Trophoblast cell (in vitro differentiated cells and primary cell): ENCODE measurements at regions not wholly inside any gene's neighbourhood (a gene's known extent, or its start where the extent isn't known, plus 50 kb on each side); places are given as distances from the start of the nearest gene placed in this dataset.
"Not testable (repeated sequence)": the region's sequence is repeated elsewhere in the genome, so short reads cannot be mapped to it uniquely, and the experiment has no call there.

Source experiments
- DNase-seq, 2 donors: peaks; one replicate each; pipeline ENCODE4 v3.0.0-alpha.2; 2016
- H2AFZ ChIP-seq: 2 replicates; pipeline ENCODE4 v1.6.1; 2013; ENCODE audit warnings: low read length, moderate library complexity, mild to moderate bottlenecking; ENCODE audit not compliant: insufficient read depth, poor library complexity
- H2AK5ac ChIP-seq: 2 replicates; pipeline ENCODE4 v1.6.1; 2013; ENCODE audit warnings: mild to moderate bottlenecking, low read length
- H2BK120ac ChIP-seq: 2 replicates; pipeline ENCODE4 v1.6.1; 2013; ENCODE audit warnings: low read length, mild to moderate bottlenecking, moderate library complexity; ENCODE audit not compliant: insufficient read depth, poor library complexity
- H2BK12ac ChIP-seq: 2 replicates; pipeline ENCODE4 v1.6.1; 2013; ENCODE audit warnings: mild to moderate bottlenecking, low read length, moderate library complexity
- H2BK5ac ChIP-seq: 2 replicates; pipeline ENCODE4 v1.6.1; 2013; ENCODE audit warnings: low read length, low read depth, moderate library complexity, mild to moderate bottlenecking; ENCODE audit not compliant: poor library complexity
- H3K14ac ChIP-seq: 2 replicates; pipeline ENCODE4 v1.6.1; 2013; ENCODE audit warnings: mild to moderate bottlenecking, low read length
- H3K18ac ChIP-seq: 2 replicates; pipeline ENCODE4 v1.6.1; 2013; ENCODE audit warnings: mild to moderate bottlenecking, low read length
- H3K23ac ChIP-seq: 2 replicates; pipeline ENCODE4 v1.6.1; 2013; ENCODE audit warnings: low read length
- H3K27ac ChIP-seq: 2 replicates; pipeline ENCODE4 v1.5.1; 2013; ENCODE audit warnings: low read depth, mild to moderate bottlenecking, inconsistent platforms, low read length, moderate library complexity
- H3K27me3 ChIP-seq: 2 replicates; pipeline ENCODE4 v1.6.1; 2013; ENCODE audit warnings: inconsistent platforms, mild to moderate bottlenecking, low read length, moderate library complexity; ENCODE audit not compliant: insufficient read depth
- H3K36me3 ChIP-seq, 2 experiments: 1 replicate in 1 of 2; 2 replicates in 1 of 2; pipeline ENCODE4 v1.6.1; 2013; ENCODE audit warnings: low read length in 2 of 2, mild to moderate bottlenecking in 2 of 2, moderate library complexity in 1 of 2; ENCODE audit not compliant: insufficient read depth in 2 of 2, control insufficient read depth in 1 of 2
- H3K4ac ChIP-seq: 2 replicates; pipeline ENCODE4 v1.6.1; 2013; ENCODE audit warnings: low read depth, mild to moderate bottlenecking, low read length, moderate library complexity
- H3K4me1 ChIP-seq, 2 experiments: 1 replicate in 1 of 2; 2 replicates in 1 of 2; pipeline ENCODE4 v1.6.1; 2013; ENCODE audit warnings: low read length in 2 of 2, mild to moderate bottlenecking in 2 of 2, moderate library complexity in 1 of 2; ENCODE audit not compliant: insufficient read depth in 2 of 2, control insufficient read depth in 1 of 2
- H3K4me2 ChIP-seq: 2 replicates; pipeline ENCODE4 v1.6.1; 2013; ENCODE audit warnings: inconsistent platforms, mild to moderate bottlenecking, low read length, moderate library complexity
- H3K4me3 ChIP-seq: 2 replicates; pipeline ENCODE4 v1.5.1; 2013; ENCODE audit warnings: mild to moderate bottlenecking, low read depth, low read length, inconsistent platforms
- H3K79me1 ChIP-seq: one replicate; pipeline ENCODE4 v1.6.1; 2013; ENCODE audit warnings: low read length
- H3K79me2 ChIP-seq: 2 replicates; pipeline ENCODE4 v1.6.1; 2013; ENCODE audit warnings: low read length, mild to moderate bottlenecking; ENCODE audit not compliant: control insufficient read depth, insufficient read depth, poor library complexity
- H3K9ac ChIP-seq: 2 replicates; pipeline ENCODE4 v1.6.1; 2013; ENCODE audit warnings: mild to moderate bottlenecking, low read length
- H3K9me3 ChIP-seq: 2 replicates; pipeline ENCODE4 v1.6.1; 2013; ENCODE audit warnings: low read depth, mild to moderate bottlenecking, control low read depth, inconsistent platforms, low read length; ENCODE audit not compliant: insufficient read depth
- H4K12ac ChIP-seq: 2 replicates; pipeline ENCODE4 v1.6.1; 2013; ENCODE audit warnings: low read depth, mild to moderate bottlenecking, low read length, moderate library complexity
- H4K8ac ChIP-seq: 2 replicates; pipeline ENCODE4 v1.6.1; 2013; ENCODE audit warnings: low read depth, mild to moderate bottlenecking, low read length, moderate library complexity
- H4K91ac ChIP-seq: one replicate; pipeline ENCODE4 v1.6.1; 2013; ENCODE audit warnings: low read depth, mild to moderate bottlenecking, low read length, moderate library complexity
- WGBS: extraction: QIAGEN DNeasy Blood & Tissue Kit; methylation state at CpG from one replicate; pipeline ENCODE4 v1.1.7; 2013; ENCODE audit warnings: missing lambda C conversion rate; ENCODE audit not compliant: insufficient read length, insufficient coverage; ENCODE audit errors: extremely low coverage; 5-methylcytosine and 5-hydroxymethylcytosine counted together

- no peak overlapping the region for H2BK120ac ChIP-seq
- no peak overlapping the region for H3K18ac ChIP-seq
- no peak overlapping the region for H2AK5ac ChIP-seq
- no peaks in the 10 kb centered on the region for H3K27me3 ChIP-seq
- no peak overlapping the region for H2AFZ ChIP-seq
- no peak overlapping the region for H3K14ac ChIP-seq
- H2BK12ac ChIP-seq = no peak overlapping the region
- no peak overlapping the region for H4K8ac ChIP-seq
- H4K12ac ChIP-seq = no peak overlapping the region
- H3K4me2 ChIP-seq = no peak overlapping the region
- no peak for DNase-seq
- no CpG with 5 or more reads among the region's 13 CpGs for WGBS
- H3K4me1 ChIP-seq = no peaks in the 10 kb centered on the region
- H4K91ac ChIP-seq = no peak overlapping the region
- H3K9me3 ChIP-seq = no peaks in the 10 kb centered on the region
- H2BK5ac ChIP-seq = no peak overlapping the region
- H3K79me1 ChIP-seq = no peaks in the 10 kb centered on the region
- no peak overlapping the region for H3K4me3 ChIP-seq
- no peaks in the 10 kb centered on the region for H3K36me3 ChIP-seq
- no peak overlapping the region for H3K23ac ChIP-seq
- H3K9ac ChIP-seq = no peak overlapping the region
- no peaks in the 10 kb centered on the region for H3K79me2 ChIP-seq
- no peak overlapping the region for H3K27ac ChIP-seq
- no peak overlapping the region for H3K4ac ChIP-seq
Measured at GRCh38 chr17:20733923-20734322, 154.4 kb downstream of the CDRT15L2 start.

- WGBS = no CpG with 5 or more reads among the region's 3 CpGs
- Histone ChIP-seq H4K8ac (no peak overlapping the region), H3K4me3 (no peak overlapping the region), H2AK5ac (no peak overlapping the region), H3K79me1 (no peaks in the 10 kb centered on the region), H3K14ac (no peak overlapping the region), H4K91ac (no peak overlapping the region), H3K36me3 (no peaks in the 10 kb centered on the region), H2BK5ac (no peak overlapping the region), H3K4me2 (no peak overlapping the region), H2AFZ (no peak overlapping the region), H3K23ac (no peak overlapping the region), H3K9me3 (no peaks in the 10 kb centered on the region), H3K79me2 (no peaks in the 10 kb centered on the region), H4K12ac (no peak overlapping the region), H3K18ac (no peak overlapping the region), H3K9ac (no peak overlapping the region), H2BK12ac (no peak overlapping the region), H3K27me3 (no peaks in the 10 kb centered on the region), H3K27ac (no peak overlapping the region), H3K4me1 (no peaks in the 10 kb centered on the region), H3K4ac (no peak overlapping the region), H2BK120ac (no peak overlapping the region)
- DNase-seq = no peak
Measured at GRCh38 chr17:20735796-20736195, 156.3 kb downstream of the CDRT15L2 start.

DNA sequence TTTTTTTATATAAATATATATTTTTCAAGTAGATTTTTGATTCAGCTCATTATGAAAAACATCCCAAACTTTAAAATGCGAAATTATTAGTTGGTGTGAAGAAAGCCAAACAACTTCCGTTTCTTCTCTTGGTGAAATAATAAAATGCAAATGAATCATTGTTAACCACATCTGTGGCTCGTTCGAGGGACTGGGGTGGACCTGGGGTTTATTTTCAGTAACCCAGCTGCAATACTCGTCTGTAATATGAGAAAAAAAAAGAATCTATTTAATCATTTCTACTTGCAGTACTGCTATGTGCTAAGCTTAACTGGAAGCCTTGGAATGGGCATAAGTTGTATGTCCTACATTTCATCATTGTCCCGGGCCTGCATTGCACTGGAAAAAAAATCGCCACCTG is 158.1 kb downstream of the CDRT15L2 start:
- not testable (repeated sequence) for H3K79me1 ChIP-seq, H3K27ac ChIP-seq, H3K4me1 ChIP-seq, H3K27me3 ChIP-seq, H3K14ac ChIP-seq, H4K12ac ChIP-seq, H3K79me2 ChIP-seq, H3K36me3 ChIP-seq, H2AFZ ChIP-seq, H3K23ac ChIP-seq, H2BK120ac ChIP-seq, H3K9ac ChIP-seq, H3K18ac ChIP-seq, H2BK12ac ChIP-seq, DNase-seq, H4K8ac ChIP-seq, H2AK5ac ChIP-seq, H3K4me3 ChIP-seq, H2BK5ac ChIP-seq, H3K4me2 ChIP-seq, H3K4ac ChIP-seq, H3K9me3 ChIP-seq, H4K91ac ChIP-seq
- WGBS = no CpG with 5 or more reads among the region's 7 CpGs

GRCh38 chr17:20771104-20771503 is 191.6 kb downstream of the CDRT15L2 start:
- no peak overlapping the region for H3K14ac ChIP-seq

More at GRCh38 chr17:20771104-20771503, 191.6 kb downstream of the CDRT15L2 start:
- Histone ChIP-seq H2AK5ac (no peak overlapping the region), H3K9ac (no peak overlapping the region), H4K12ac (no peak overlapping the region), H3K27me3 (no peaks in the 10 kb centered on the region), H2AFZ (no peak overlapping the region), H3K79me2 (no peaks in the 10 kb centered on the region), H2BK5ac (no peak overlapping the region), H3K4me1 (no peaks in the 10 kb centered on the region), H4K91ac (no peak overlapping the region), H4K8ac (no peak overlapping the region), H3K36me3 (no peaks in the 10 kb centered on the region), H3K4me3 (no peak overlapping the region), H2BK120ac (no peak overlapping the region), H3K23ac (no peak overlapping the region), H2BK12ac (no peak overlapping the region), H3K18ac (no peak overlapping the region), H3K79me1 (no peaks in the 10 kb centered on the region), H3K4ac (no peak overlapping the region), H3K9me3 (no peaks in the 10 kb centered on the region), H3K27ac (no peak overlapping the region), H3K4me2 (no peak overlapping the region)
- no peak for DNase-seq
- WGBS = no CpG with 5 or more reads among the region's 8 CpGs
